H9 (cell line): ENCODE measurements at regions not wholly inside any gene's neighbourhood (a gene's known extent, or its start where the extent isn't known, plus 50 kb on each side); places are given as distances from the start of the nearest gene placed in this dataset.
"Not testable (repeated sequence)": the region's sequence is repeated elsewhere in the genome, so short reads cannot be mapped to it uniquely, and the experiment has no call there.

ENCODE experiments used
- DNase-seq: peaks from one replicate; pipeline ENCODE4 v3.0.0-alpha.2; 2017
- H2AFZ ChIP-seq: one replicate; pipeline ENCODE4 v1.6.1; 2013; ENCODE audit warnings: mild to moderate bottlenecking, low read length, control low read depth, moderate library complexity
- H2AK5ac ChIP-seq: 2 replicates; pipeline ENCODE4 v1.6.1; 2013; ENCODE audit warnings: low read length, control low read depth, mixed read lengths; ENCODE audit not compliant: insufficient read length
- H2BK120ac ChIP-seq: one replicate; pipeline ENCODE4 v1.6.1; 2013; ENCODE audit warnings: low read depth, mild to moderate bottlenecking, low read length, control low read depth, inconsistent platforms; ENCODE audit not compliant: poor library complexity, severe bottlenecking
- H2BK12ac ChIP-seq: 2 replicates; pipeline ENCODE4 v1.6.1; 2013; ENCODE audit warnings: low read length, control low read depth, mixed read lengths, low read depth; ENCODE audit not compliant: insufficient read length
- H2BK15ac ChIP-seq: 2 replicates; pipeline ENCODE4 v1.6.1; 2013; ENCODE audit warnings: low read depth, low read length, control low read depth
- H2BK20ac ChIP-seq: one replicate; pipeline ENCODE4 v1.6.1; 2013; ENCODE audit warnings: low read depth, mild to moderate bottlenecking, low read length, control low read depth, inconsistent platforms; ENCODE audit not compliant: poor library complexity, severe bottlenecking
- H2BK5ac ChIP-seq: 2 replicates; pipeline ENCODE4 v1.6.1; 2013; ENCODE audit warnings: low read length, control low read depth, mixed read lengths; ENCODE audit not compliant: insufficient read length
- H3K14ac ChIP-seq: 2 replicates; pipeline ENCODE4 v1.6.1; 2013; ENCODE audit warnings: low read length, control low read depth; ENCODE audit not compliant: insufficient read depth
- H3K18ac ChIP-seq: 2 replicates; pipeline ENCODE4 v1.6.1; 2013; ENCODE audit warnings: low read depth, mild to moderate bottlenecking, mixed read lengths, low read length, control low read depth; ENCODE audit not compliant: insufficient read length
- H3K23ac ChIP-seq: 2 replicates; pipeline ENCODE4 v1.6.1; 2013; ENCODE audit warnings: low read length, control low read depth, mixed read lengths, low read depth; ENCODE audit not compliant: insufficient read length
- H3K23me2 ChIP-seq: 2 replicates; pipeline ENCODE4 v1.6.1; 2013; ENCODE audit warnings: low read depth, mild to moderate bottlenecking, mixed read lengths, low read length, control low read depth; ENCODE audit not compliant: insufficient read length, poor library complexity, severe bottlenecking
- H3K27ac ChIP-seq: 2 replicates; pipeline ENCODE4 v1.5.1; 2013; ENCODE audit warnings: low read length, control low read depth, mixed read lengths, low read depth; ENCODE audit not compliant: insufficient read length
- H3K27me3 ChIP-seq: 2 replicates; pipeline ENCODE4 v1.6.1; 2013; ENCODE audit warnings: low read length, control low read depth, inconsistent platforms; ENCODE audit not compliant: insufficient read depth
- H3K4ac ChIP-seq: 2 replicates; pipeline ENCODE4 v1.6.1; 2013; ENCODE audit warnings: low read depth, mild to moderate bottlenecking, control low read depth, inconsistent platforms, low read length, moderate library complexity
- H3K4me1 ChIP-seq: 2 replicates; pipeline ENCODE4 v1.6.1; 2013; ENCODE audit warnings: low read length, control low read depth, inconsistent platforms; ENCODE audit not compliant: insufficient read depth
- H3K4me2 ChIP-seq: 2 replicates; pipeline ENCODE4 v1.6.1; 2013; ENCODE audit warnings: low read length, control low read depth, mixed read lengths; ENCODE audit not compliant: insufficient read length, insufficient read depth
- H3K56ac ChIP-seq: 2 replicates; pipeline ENCODE4 v1.6.1; 2013; ENCODE audit warnings: low read depth, mild to moderate bottlenecking, mixed read lengths, low read length, control low read depth; ENCODE audit not compliant: insufficient read length
- H3K79me1 ChIP-seq: 2 replicates; pipeline ENCODE4 v1.6.1; 2013; ENCODE audit warnings: low read depth, mild to moderate bottlenecking, moderate library complexity, low read length, control low read depth, inconsistent platforms; ENCODE audit not compliant: insufficient read depth, poor library complexity, severe bottlenecking
- H3K79me2 ChIP-seq: 2 replicates; pipeline ENCODE4 v1.6.1; 2013; ENCODE audit warnings: low read length, control low read depth, inconsistent platforms; ENCODE audit not compliant: insufficient read depth
- H3K9ac ChIP-seq: 2 replicates; pipeline ENCODE4 v1.6.1; 2013; ENCODE audit warnings: low read length, control low read depth, mixed read lengths; ENCODE audit not compliant: insufficient read length; ENCODE audit errors: extremely low read depth
- H3K9me3 ChIP-seq: one replicate; pipeline ENCODE4 v1.6.1; 2013; ENCODE audit warnings: low read depth, low read length, inconsistent platforms; ENCODE audit not compliant: control insufficient read depth
- H3T11ph ChIP-seq: one replicate; pipeline ENCODE4 v1.6.1; 2013; ENCODE audit warnings: mild to moderate bottlenecking, low read length, control low read depth, inconsistent platforms
- H4K20me1 ChIP-seq: one replicate; pipeline ENCODE4 v1.6.1; 2013; ENCODE audit not compliant: control insufficient read depth, insufficient read length, insufficient read depth
- H4K5ac ChIP-seq: 2 replicates; pipeline ENCODE4 v1.6.1; 2013; ENCODE audit warnings: low read depth, mild to moderate bottlenecking, mixed read lengths, low read length, control low read depth; ENCODE audit not compliant: insufficient read length
- H4K8ac ChIP-seq: replicated peaks from 2 replicates; pipeline ENCODE4 v1.6.1; 2013; ENCODE audit warnings: low read length, control low read depth, mixed read lengths, low read depth; ENCODE audit not compliant: insufficient read length
- H4K91ac ChIP-seq: 2 replicates; pipeline ENCODE4 v1.6.1; 2013; ENCODE audit warnings: low read depth, mild to moderate bottlenecking, moderate library complexity, mixed read lengths, low read length, control low read depth; ENCODE audit not compliant: insufficient read length
- H3K27ac Mint-ChIP-seq, 3 experiments: 2 replicates in 2 of 3; 3 replicates in 1 of 3; pipeline ENCODE4 v1.8.0; 2020 to 2021; ENCODE audit warnings: mixed read lengths in 3 of 3, mild to moderate bottlenecking in 1 of 3, moderate library complexity in 1 of 3
- H3K27me3 Mint-ChIP-seq: 2 replicates; pipeline ENCODE4 v1.8.0; 2021; ENCODE audit warnings: low read depth, mild to moderate bottlenecking, moderate library complexity, mixed read lengths
- H3K36me3 Mint-ChIP-seq, 3 experiments: 2 replicates in 2 of 3; 3 replicates in 1 of 3; pipeline ENCODE4 v1.8.0; 2020 to 2021; ENCODE audit warnings: low read depth in 3 of 3, mixed read lengths in 3 of 3; ENCODE audit not compliant: insufficient read depth in 1 of 3
- H3K4me1 Mint-ChIP-seq, 2 experiments: 2 replicates each; pipeline ENCODE4 v1.8.0; 2020; ENCODE audit warnings: mixed read lengths in 2 of 2
- H3K4me3 Mint-ChIP-seq, 2 experiments: 2 replicates in 1 of 2; 3 replicates in 1 of 2; pipeline ENCODE4 v1.8.0; 2020 to 2021; ENCODE audit warnings: mild to moderate bottlenecking in 2 of 2, mixed read lengths in 2 of 2, moderate library complexity in 1 of 2
- H3K9me3 Mint-ChIP-seq, 2 experiments: 2 replicates in 1 of 2; 3 replicates in 1 of 2; pipeline ENCODE4 v1.8.0; 2020; ENCODE audit warnings: mild to moderate bottlenecking in 2 of 2, mixed read lengths in 2 of 2, moderate library complexity in 1 of 2
- WGBS: extraction: QIAGEN DNeasy Blood & Tissue Kit; methylation state at CpG from one replicate; pipeline ENCODE4 v1.1.7; 2013; ENCODE audit warnings: missing lambda C conversion rate, low lambda C conversion rate, mixed read lengths; ENCODE audit not compliant: insufficient read length; ENCODE audit errors: extremely low coverage; 5-methylcytosine and 5-hydroxymethylcytosine counted together
- TF ChIP-seq, protein P1 (sequence below): fragments of 200-600 bp; sonication (generic); conservative IDR thresholded peaks from 3 replicates; pipeline ENCODE4 v1.8.0; 2021; ENCODE audit warnings: antibody characterized with exemption, mild to moderate bottlenecking

DNA sequence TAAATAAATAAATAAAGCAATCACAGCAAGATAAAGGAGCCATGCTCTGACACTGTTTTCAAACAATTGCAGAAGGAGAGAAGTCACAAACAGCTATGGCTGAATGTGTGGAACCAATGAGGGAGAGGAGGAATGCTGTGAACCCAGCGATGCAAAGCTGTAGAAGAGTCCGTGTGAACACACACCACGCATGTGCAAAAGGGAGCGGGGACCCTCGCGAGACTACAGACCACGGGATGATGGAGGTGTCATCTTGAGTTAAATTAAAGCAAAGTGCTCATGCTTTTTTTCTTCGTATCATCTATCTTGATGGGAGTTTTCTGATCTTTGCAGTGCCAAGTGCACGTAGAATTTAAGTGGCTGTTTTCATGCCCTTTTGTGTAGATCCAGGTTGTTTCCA lies 123.8 kb upstream of the CDH5 start:
- Histone ChIP-seq H2BK15ac (no peak overlapping the region), H3K27me3 (no peaks in the 10 kb centered on the region), H3K79me2 (no peaks in the 10 kb centered on the region), H2AK5ac (no peak overlapping the region), H3K4me1 (no peaks in the 10 kb centered on the region), H3K9ac (no peak overlapping the region), H2BK120ac (no peak overlapping the region), H4K8ac (no peak overlapping the region), H3K79me1 (no peaks in the 10 kb centered on the region), H3K27ac (no peak overlapping the region), H4K91ac (no peak overlapping the region), H3K23me2 (no peaks in the 10 kb centered on the region), H3K9me3 (no peaks in the 10 kb centered on the region), H2BK20ac (no peak overlapping the region), H3K18ac (no peak overlapping the region), H4K5ac (no peak overlapping the region), H3K56ac (no peak overlapping the region), H2AFZ (no peak overlapping the region), H3K23ac (no peak overlapping the region), H3K4ac (no peak overlapping the region), H2BK5ac (no peak overlapping the region), H3T11ph (no peak overlapping the region), H3K4me2 (no peak overlapping the region), H4K20me1 (no peaks in the 10 kb centered on the region), H3K14ac (no peak overlapping the region), H2BK12ac (no peak overlapping the region)
- no peak for DNase-seq
- H3K36me3 Mint-ChIP-seq: no peaks in the 10 kb centered on the region
- no peak overlapping the region for H3K4me3 Mint-ChIP-seq
- WGBS: no CpG with 5 or more reads among the region's 9 CpGs
- H3K4me1 Mint-ChIP-seq: peaks cover 4 to 5% of the 10 kb centered on the region in 2 experiments; a peak in 3 of 4 replicates
- H3K27ac Mint-ChIP-seq: no peak overlapping the region
- H3K9me3 Mint-ChIP-seq: peaks cover 0 to 4% of the 10 kb centered on the region in 2 experiments; a peak in 2 of 5 replicates
- H3K27me3 Mint-ChIP-seq: peaks cover 2% of the 10 kb centered on the region; the same call in 1 of the 2 replicates
- TF ChIP-seq, protein P1, sequence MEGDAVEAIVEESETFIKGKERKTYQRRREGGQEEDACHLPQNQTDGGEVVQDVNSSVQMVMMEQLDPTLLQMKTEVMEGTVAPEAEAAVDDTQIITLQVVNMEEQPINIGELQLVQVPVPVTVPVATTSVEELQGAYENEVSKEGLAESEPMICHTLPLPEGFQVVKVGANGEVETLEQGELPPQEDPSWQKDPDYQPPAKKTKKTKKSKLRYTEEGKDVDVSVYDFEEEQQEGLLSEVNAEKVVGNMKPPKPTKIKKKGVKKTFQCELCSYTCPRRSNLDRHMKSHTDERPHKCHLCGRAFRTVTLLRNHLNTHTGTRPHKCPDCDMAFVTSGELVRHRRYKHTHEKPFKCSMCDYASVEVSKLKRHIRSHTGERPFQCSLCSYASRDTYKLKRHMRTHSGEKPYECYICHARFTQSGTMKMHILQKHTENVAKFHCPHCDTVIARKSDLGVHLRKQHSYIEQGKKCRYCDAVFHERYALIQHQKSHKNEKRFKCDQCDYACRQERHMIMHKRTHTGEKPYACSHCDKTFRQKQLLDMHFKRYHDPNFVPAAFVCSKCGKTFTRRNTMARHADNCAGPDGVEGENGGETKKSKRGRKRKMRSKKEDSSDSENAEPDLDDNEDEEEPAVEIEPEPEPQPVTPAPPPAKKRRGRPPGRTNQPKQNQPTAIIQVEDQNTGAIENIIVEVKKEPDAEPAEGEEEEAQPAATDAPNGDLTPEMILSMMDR: no peak

DNA sequence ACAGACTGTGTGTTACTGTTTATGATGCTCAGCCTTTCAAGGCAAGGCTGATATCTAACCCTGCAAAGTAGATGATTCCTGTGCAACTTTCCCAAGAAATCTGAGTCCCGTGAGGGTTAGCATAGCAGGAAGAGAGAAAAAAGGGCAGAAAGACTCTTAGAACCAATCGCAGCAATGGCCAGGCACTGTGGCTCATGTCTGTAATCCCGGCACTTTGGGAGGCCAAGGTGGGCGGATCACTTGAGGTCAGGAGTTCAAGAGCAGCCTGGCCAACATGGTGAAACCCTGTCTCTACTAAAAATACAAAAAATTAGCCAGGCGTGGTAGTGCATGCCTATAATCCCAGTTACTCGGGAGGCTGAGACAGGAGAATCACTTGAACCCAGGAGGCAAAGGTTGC lies 124.3 kb upstream of the CDH5 start:
- H2BK20ac ChIP-seq, H3K56ac ChIP-seq, H3K79me2 ChIP-seq, H2BK15ac ChIP-seq, H3K27ac ChIP-seq, H4K20me1 ChIP-seq, H3K4me3 Mint-ChIP-seq, H2AFZ ChIP-seq, H3K4ac ChIP-seq, H3K23ac ChIP-seq, H2BK120ac ChIP-seq, H3K27me3 Mint-ChIP-seq, H3K18ac ChIP-seq, H3K4me1 ChIP-seq, H2BK12ac ChIP-seq, H3K4me2 ChIP-seq, H3K9ac ChIP-seq, H3K36me3 Mint-ChIP-seq, H2BK5ac ChIP-seq, H3T11ph ChIP-seq, H4K5ac ChIP-seq, H3K9me3 ChIP-seq, H3K27me3 ChIP-seq, H3K27ac Mint-ChIP-seq, H3K14ac ChIP-seq, H2AK5ac ChIP-seq, H4K8ac ChIP-seq, H3K79me1 ChIP-seq, H3K9me3 Mint-ChIP-seq, H3K23me2 ChIP-seq, DNase-seq, H4K91ac ChIP-seq, H3K4me1 Mint-ChIP-seq: not testable (repeated sequence)
- WGBS: no CpG with 5 or more reads among the region's 6 CpGs
